ENCODE measurements at regions not wholly inside any gene's neighbourhood (a gene's known extent, or its start where the extent isn't known, plus 50 kb on each side); places are given as distances from the start of the nearest gene placed in this dataset.
A peak's percentile ranks its signal among the peaks of the same experiment; 100 is the strongest.
"Not testable (repeated sequence)": the region's sequence is repeated elsewhere in the genome, so short reads cannot be mapped to it uniquely, and the experiment has no call there.

GRCh38 chr1:194024659-194025058 is 838.2 kb upstream of the B3GALT2 start:
- Histone ChIP-seq H3K36me3 (ENCODE audit: control insufficient read depth in 2 of 3, insufficient read depth in 3 of 3, low read length in 3 of 3) (no peaks in the 10 kb centered on the region), H3K27ac (ENCODE audit: low read depth in 2 of 2, low read length in 2 of 2) (no peak overlapping the region), H3K27me3 (ENCODE audit: control insufficient read depth, insufficient read depth, low read length) (no peaks in the 10 kb centered on the region), H3K9ac (ENCODE audit: low read length in 3 of 3) (no peak overlapping the region), H3K4me3 (ENCODE audit: low read length in 3 of 3) (no peak overlapping the region), H3K9me3 (ENCODE audit: control insufficient read depth in 2 of 3, insufficient read depth in 1 of 3, low read length in 3 of 3) (no peaks in the 10 kb centered on the region), H3K4me1 (ENCODE audit: control insufficient read depth in 2 of 3, insufficient read depth in 2 of 3, low read depth in 1 of 3, low read length in 3 of 3) (no peaks in the 10 kb centered on the region)
- DNase-seq (peak in 1 of 5 donors; percentile 6), FAIRE-seq (no peak)
- no peak for TF ChIP-seq CTCF (IDR thresholded peaks at IDR 0.05; ENCODE audit: borderline replicate concordance, extremely low read depth, insufficient read depth)
- intact Hi-C loops (cut with DNase I) = no loop called here

- DNase-seq (no peak), FAIRE-seq (no peak)
- Histone ChIP-seq H3K27me3 (ENCODE audit: control insufficient read depth, insufficient read depth, low read length) (no peaks in the 10 kb centered on the region), H3K36me3 (ENCODE audit: control insufficient read depth in 2 of 3, insufficient read depth in 3 of 3, low read length in 3 of 3) (no peaks in the 10 kb centered on the region), H3K9me3 (ENCODE audit: control insufficient read depth in 2 of 3, insufficient read depth in 1 of 3, low read length in 3 of 3) (no peaks in the 10 kb centered on the region), H3K9ac (ENCODE audit: low read length in 3 of 3) (no peak overlapping the region), H3K4me3 (ENCODE audit: low read length in 3 of 3) (no peak overlapping the region), H3K4me1 (ENCODE audit: control insufficient read depth in 2 of 3, insufficient read depth in 2 of 3, low read depth in 1 of 3, low read length in 3 of 3) (no peaks in the 10 kb centered on the region), H3K27ac (ENCODE audit: low read depth in 2 of 2, low read length in 2 of 2) (no peak overlapping the region)
- TF ChIP-seq CTCF (IDR thresholded peaks at IDR 0.05; ENCODE audit: borderline replicate concordance, extremely low read depth, insufficient read depth) = no peak
- intact Hi-C loops (cut with DNase I) = no loop called here
Measured at GRCh38 chr1:194014014-194014413, 827.6 kb upstream of the B3GALT2 start.

GRCh38 chr1:194013561-194013960 is 827.1 kb upstream of the B3GALT2 start:
- no peaks in the 10 kb centered on the region for H3K9me3 ChIP-seq (ENCODE audit: control insufficient read depth in 2 of 3, insufficient read depth in 1 of 3, low read length in 3 of 3)
- no peaks in the 10 kb centered on the region for H3K27me3 ChIP-seq (ENCODE audit: control insufficient read depth, insufficient read depth, low read length)
- no peak overlapping the region for H3K9ac ChIP-seq (ENCODE audit: low read length in 3 of 3)
- FAIRE-seq = no peak
- intact Hi-C loops (cut with DNase I) = no loop called here
- TF ChIP-seq CTCF (IDR thresholded peaks at IDR 0.05; ENCODE audit: borderline replicate concordance, extremely low read depth, insufficient read depth) = no peak
- no peak overlapping the region for H3K4me3 ChIP-seq (ENCODE audit: low read length in 3 of 3)
- no peak overlapping the region for H3K27ac ChIP-seq (ENCODE audit: low read depth in 2 of 2, low read length in 2 of 2)
- no peak for DNase-seq
- H3K36me3 ChIP-seq (ENCODE audit: control insufficient read depth in 2 of 3, insufficient read depth in 3 of 3, low read length in 3 of 3) = no peaks in the 10 kb centered on the region
- no peaks in the 10 kb centered on the region for H3K4me1 ChIP-seq (ENCODE audit: control insufficient read depth in 2 of 3, insufficient read depth in 2 of 3, low read depth in 1 of 3, low read length in 3 of 3)

- H3K27ac ChIP-seq (ENCODE audit: low read depth in 2 of 2, low read length in 2 of 2) = no peak overlapping the region
- DNase-seq (no peak), FAIRE-seq (no peak)
- H3K9ac ChIP-seq (ENCODE audit: low read length in 3 of 3) = no peak overlapping the region
- TF ChIP-seq CTCF (IDR thresholded peaks at IDR 0.05; ENCODE audit: borderline replicate concordance, extremely low read depth, insufficient read depth) = no peak
- H3K4me1 ChIP-seq (ENCODE audit: control insufficient read depth in 2 of 3, insufficient read depth in 2 of 3, low read depth in 1 of 3, low read length in 3 of 3) = no peaks in the 10 kb centered on the region
- no peaks in the 10 kb centered on the region for H3K27me3 ChIP-seq (ENCODE audit: control insufficient read depth, insufficient read depth, low read length)
- H3K36me3 ChIP-seq (ENCODE audit: control insufficient read depth in 2 of 3, insufficient read depth in 3 of 3, low read length in 3 of 3) = no peaks in the 10 kb centered on the region
- intact Hi-C loops (cut with DNase I) = no loop called here
- H3K9me3 ChIP-seq (ENCODE audit: control insufficient read depth in 2 of 3, insufficient read depth in 1 of 3, low read length in 3 of 3) = peaks cover 0 to 2% (median 0%) of the 10 kb centered on the region in 3 donors
- no peak overlapping the region for H3K4me3 ChIP-seq (ENCODE audit: low read length in 3 of 3)
Measured at GRCh38 chr1:194004146-194004545, 817.7 kb upstream of the B3GALT2 start.

GRCh38 chr1:194001726-194002350 is 815.4 kb upstream of the B3GALT2 start:
- intact Hi-C loops (cut with DNase I); H3K9ac ChIP-seq (ENCODE audit: low read length in 3 of 3); FAIRE-seq; H3K9me3 ChIP-seq (ENCODE audit: control insufficient read depth in 2 of 3, insufficient read depth in 1 of 3, low read length in 3 of 3); H3K27me3 ChIP-seq (ENCODE audit: control insufficient read depth, insufficient read depth, low read length); H3K4me1 ChIP-seq (ENCODE audit: control insufficient read depth in 2 of 3, insufficient read depth in 2 of 3, low read depth in 1 of 3, low read length in 3 of 3); DNase-seq; H3K36me3 ChIP-seq (ENCODE audit: control insufficient read depth in 2 of 3, insufficient read depth in 3 of 3, low read length in 3 of 3); H3K27ac ChIP-seq (ENCODE audit: low read depth in 2 of 2, low read length in 2 of 2); H3K4me3 ChIP-seq (ENCODE audit: low read length in 3 of 3): not testable (repeated sequence)

Measured in kidney (tissue), 13 donors.